ENCODE measurements at regions not wholly inside any gene's neighbourhood (a gene's known extent, or its start where the extent isn't known, plus 50 kb on each side); places are given as distances from the start of the nearest gene placed in this dataset.

- H3K27me3 ChIP-seq, result no peaks in the 10 kb centered on the region
- H3K9me3 ChIP-seq, result no peaks in the 10 kb centered on the region
- intact Hi-C loops (cut with DNase I; ENCODE audit: low total_unique reads), result no loop called here
- H3K36me3 ChIP-seq (ENCODE audit: low read depth, missing control alignments), result no peaks in the 10 kb centered on the region
- no peaks in the 10 kb centered on the region for H3K4me1 ChIP-seq
- DNase-seq, result no peak
- WGBS, 2 donors, result 95 to 96% methylated on average over 3 of the region's 3 CpGs
- TF ChIP-seq POLR2A (IDR thresholded peaks at IDR 0.05) (no peak), CTCF (IDR thresholded peaks at IDR 0.05) (no peak)
- no peak overlapping the region for H3K27ac ChIP-seq
- H3K4me3 ChIP-seq, result no peak overlapping the region
Measured at GRCh38 chr13:46949211-46949610, 52.4 kb upstream of the HTR2A start.

- TF ChIP-seq CTCF (IDR thresholded peaks at IDR 0.05) (no peak), POLR2A (IDR thresholded peaks at IDR 0.05) (no peak)
- H3K27me3 ChIP-seq, result no peaks in the 10 kb centered on the region
- no peak overlapping the region for H3K4me3 ChIP-seq
- no peaks in the 10 kb centered on the region for H3K4me1 ChIP-seq
- H3K9me3 ChIP-seq, result no peaks in the 10 kb centered on the region
- no peak overlapping the region for H3K27ac ChIP-seq
- intact Hi-C loops (cut with DNase I; ENCODE audit: low total_unique reads), result no loop called here
- WGBS, 2 donors, result 92 to 93% methylated on average over 4 of the region's 4 CpGs
- no peak for DNase-seq
- no peaks in the 10 kb centered on the region for H3K36me3 ChIP-seq (ENCODE audit: low read depth, missing control alignments)
Measured at GRCh38 chr13:46948338-46948737, 51.5 kb upstream of the HTR2A start.

GRCh38 chr13:46947425-46948191 lies 50.8 kb upstream of the HTR2A start:
- no peaks in the 10 kb centered on the region for H3K9me3 ChIP-seq

More at GRCh38 chr13:46947425-46948191, 50.8 kb upstream of the HTR2A start:
- DNase-seq, result no peak
- H3K4me3 ChIP-seq, result no peak overlapping the region
- H3K36me3 ChIP-seq (ENCODE audit: low read depth, missing control alignments), result no peaks in the 10 kb centered on the region
- 85% methylated on average over 4 of the region's 4 CpGs for WGBS, 2 donors
- H3K4me1 ChIP-seq, result no peaks in the 10 kb centered on the region
- TF ChIP-seq POLR2A (IDR thresholded peaks at IDR 0.05), result no peak
- TF ChIP-seq CTCF (IDR thresholded peaks at IDR 0.05), result no peak
- intact Hi-C loops (cut with DNase I; ENCODE audit: low total_unique reads), result no loop called here
- no peak overlapping the region for H3K27ac ChIP-seq
- H3K27me3 ChIP-seq, result no peaks in the 10 kb centered on the region

Small RNAs in the stretch of these regions (small RNA-seq; reads per million reads assigned to genes)
- gene GNG5P5 (0 reads per million in 2 donors), gene RN7SL700P (0 reads per million in 2 donors)
